NCI-H748 (cell line): ENCODE measurements at regions not wholly inside any gene's neighbourhood (a gene's known extent, or its start where the extent isn't known, plus 50 kb on each side); places are given as distances from the start of the nearest gene placed in this dataset.

ENCODE experiments used
- DNase-seq: peaks from one replicate; lab custom pipeline; 2025; ENCODE audit not compliant: unreplicated experiment; lab: John Stamatoyannopoulos, UW

DNA sequence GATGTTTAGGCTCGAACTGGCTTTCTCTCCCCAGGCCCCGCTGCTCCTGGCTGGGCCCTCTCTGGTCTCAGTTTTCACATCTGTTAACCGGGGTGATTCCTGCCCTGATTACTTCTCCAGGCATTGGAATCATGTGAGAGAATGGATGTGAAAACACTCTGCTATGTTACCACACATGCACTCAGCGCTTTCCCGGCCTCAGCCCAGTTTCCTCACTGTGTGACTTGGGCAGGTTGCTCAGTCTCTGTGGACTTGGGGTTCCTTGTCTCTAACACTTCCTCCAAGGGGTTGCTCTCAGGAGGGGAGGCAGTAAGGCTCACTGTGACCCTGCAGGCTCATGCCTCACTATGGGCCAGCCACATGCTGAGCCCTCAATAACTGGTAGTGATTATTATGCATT lies 230.4 kb upstream of the HS6ST1 start:
- no peak for DNase-seq

DNA sequence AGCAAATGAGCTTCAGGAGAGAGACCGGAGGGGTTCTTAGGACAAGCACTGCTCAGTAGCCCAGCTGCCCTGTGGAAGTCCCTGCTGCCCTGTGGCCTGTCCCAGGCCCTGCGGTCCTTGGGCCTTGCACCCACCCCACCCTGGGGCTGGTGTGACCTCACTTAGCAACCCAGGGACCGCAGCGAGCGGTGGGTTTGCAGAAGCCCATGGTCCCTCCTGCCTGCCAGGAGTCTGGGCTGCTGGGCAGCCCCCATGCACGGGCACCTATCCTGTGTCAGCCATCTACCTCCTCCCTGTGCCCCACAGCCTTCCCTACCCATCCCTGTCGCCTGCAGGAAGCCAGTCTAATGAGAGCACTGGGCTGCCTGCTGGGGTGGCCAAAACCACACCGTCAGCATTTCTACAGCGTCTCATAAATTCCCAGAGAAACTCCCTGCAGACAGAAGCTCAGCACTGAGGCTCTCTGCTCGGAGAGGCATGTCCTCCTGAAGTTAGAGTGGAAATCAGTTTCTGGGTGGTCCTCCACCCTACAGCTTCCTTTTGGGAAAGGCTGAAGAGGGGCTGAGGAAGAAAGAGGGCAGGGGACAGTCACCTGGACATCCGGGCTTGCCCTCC lies 231.1 kb upstream of the HS6ST1 start:
- DNase-seq: no peak

DNA sequence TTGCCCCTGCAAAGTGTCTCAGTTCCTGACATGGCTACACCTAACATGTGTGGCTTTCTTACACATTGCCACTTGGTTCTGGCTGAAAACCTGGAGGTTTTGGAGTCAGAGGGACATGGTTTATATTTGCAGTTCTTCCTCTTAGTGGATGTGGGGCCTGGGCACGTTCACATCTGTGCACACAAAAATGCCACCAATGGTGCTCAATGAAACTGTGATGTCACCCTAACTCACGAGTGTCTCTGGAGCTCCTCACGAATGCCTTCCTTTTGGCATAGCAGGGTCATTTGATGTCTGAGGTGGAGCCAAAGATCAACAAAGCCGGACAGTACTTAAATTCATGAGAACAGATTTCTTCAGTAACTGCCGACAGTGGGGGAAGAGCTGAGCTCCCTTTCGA lies 231.7 kb upstream of the HS6ST1 start:
- no peak for DNase-seq

DNA sequence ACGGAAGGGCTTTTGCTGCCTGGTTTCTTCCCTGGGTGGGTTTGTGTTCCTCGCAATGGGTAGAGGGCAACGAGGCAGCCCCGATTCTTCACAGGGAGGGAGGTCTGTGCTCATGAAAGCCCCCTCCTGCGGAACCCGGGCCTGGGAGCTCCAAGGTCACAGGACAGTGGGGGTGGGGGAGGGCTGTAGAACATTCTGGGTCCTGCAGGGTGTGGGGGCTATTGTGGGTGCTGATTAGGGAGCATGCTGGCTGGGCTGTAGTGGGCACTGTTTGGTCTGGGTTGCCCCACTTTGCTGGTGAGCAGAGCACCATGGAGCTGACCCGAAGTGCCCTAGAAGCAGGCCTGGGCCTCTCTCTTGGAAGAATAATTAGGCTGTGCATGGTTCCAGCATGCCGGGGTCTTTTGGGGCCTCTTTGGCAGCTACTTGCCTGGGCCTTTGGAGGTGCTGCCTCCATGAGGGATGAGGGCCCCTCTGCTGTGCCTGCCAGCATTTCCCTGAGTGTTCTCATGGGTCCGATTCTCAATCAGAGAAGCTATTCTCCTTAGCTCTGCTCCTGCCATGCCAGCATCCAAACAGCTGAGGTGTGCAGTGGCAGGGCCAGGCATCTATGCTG lies 232.2 kb upstream of the HS6ST1 start:
- no peak for DNase-seq

DNA sequence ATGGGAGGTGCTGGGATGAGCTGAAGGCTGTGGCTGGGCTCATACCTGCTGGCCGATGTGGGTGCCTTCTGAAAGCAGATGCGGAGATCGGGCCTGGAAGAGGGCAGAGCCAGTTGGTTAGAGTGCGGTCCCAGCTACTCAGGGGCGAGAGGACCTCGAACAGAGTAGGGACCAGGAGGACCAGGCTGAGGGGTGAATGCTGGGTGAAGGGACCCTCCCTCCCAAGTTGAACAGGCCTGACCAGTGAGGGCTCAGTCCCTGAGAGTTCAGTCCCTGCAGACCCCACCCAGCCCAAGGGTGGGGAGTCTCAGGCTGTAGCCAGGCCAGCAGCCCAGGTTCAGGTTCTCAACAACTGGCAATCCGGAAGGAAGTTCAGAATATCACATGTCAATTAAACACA lies 232.8 kb upstream of the HS6ST1 start:
- no peak for DNase-seq

DNA sequence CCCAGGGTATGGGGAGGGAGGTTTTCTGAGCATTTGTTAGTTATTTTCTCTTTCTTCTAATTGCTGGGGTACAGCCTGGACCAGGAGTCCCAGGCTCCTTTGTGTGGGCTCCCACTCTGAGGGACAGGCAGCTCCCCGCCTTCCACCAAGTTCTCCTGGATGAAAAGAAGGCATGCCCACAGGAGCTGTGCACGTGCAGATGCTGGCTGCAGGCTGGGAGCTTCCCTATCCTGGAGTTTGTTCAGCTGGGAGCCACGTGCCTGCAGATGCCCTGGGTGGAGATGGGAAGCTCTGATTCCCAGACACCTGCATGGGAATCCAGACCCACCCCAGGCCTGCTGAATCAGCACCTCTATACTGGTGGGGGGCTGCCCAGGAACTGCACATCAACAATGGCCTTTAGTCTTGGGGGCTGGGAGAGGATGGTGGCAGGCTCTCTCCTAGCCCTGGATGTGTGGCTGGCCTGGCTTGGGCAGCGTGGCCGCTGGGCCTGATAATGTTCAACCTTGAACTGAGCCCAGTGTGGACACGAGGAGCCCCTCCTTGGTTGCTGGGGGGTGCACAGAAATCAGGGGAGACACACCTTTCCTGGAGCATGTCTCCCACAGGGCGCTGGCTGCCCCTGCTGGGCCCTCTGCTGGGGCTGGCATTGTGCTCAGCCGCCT lies 233.6 kb upstream of the HS6ST1 start:
- DNase-seq: no peak

DNA sequence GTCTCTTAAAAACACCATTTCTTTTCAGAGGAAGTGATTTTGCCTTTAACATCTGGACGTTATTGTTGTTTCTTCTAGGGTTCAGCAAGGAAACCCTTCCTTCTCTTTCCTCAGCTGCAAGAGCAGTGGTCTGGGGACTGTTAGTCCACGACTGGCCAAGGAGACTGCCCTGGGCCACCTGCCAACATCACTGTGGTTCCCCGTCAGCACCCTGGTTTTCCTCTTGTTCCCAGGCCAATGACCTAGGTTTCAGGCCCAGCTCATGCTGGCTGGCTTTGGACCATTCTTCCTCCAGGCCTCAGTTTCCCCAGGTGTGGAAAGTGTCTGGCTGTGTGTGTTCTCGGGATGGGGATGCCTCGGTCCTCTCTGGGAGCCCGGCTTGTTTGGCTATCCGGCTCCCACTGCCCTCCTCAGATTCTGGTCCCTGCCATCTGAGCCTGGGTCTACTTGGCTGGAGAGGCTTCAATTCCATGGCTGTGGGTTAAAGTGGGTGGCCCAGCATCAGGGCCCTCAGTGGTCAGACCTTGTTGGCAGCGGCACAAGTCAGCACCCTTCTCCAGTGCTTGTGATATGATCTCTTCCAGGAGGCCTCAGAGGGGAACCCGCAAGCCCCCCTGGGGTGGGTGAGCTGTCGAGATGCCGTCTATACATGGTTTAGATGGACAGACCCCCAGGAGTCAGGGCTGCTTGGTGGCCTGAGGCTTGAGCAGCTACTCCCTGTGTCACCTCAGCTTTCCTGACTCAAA lies 234.3 kb upstream of the HS6ST1 start:
- no peak for DNase-seq

DNA sequence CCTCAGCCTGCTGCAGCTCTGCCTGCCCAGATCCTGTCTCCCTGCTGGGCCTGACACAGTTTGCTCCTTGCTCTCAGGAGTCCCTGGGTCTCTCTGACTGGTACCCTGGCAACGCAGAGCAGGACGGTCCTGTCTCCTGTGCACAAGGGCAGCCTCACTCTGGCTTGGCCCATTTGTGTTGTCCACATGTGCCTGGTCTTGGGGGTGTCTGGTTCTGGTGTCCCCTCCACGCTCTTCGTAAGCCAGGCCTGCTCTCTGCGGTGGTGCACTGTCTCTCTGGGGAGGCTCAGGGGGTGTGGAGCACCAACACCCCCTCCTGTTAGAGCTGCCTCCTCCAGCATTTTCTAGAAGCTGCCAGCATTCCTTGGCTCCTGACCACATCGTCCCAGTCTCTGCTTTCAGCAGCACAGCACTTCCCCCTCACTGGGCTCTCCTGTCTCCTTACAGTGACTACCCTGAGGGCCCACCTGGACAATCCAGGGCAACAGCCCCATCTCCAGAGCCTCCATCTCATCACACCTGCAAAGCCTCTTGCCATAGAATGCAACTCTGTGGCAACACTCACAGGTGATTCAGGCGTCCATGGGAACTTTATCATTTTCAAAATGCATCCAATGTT lies 235.6 kb upstream of the HS6ST1 start:
- no peak for DNase-seq

DNA sequence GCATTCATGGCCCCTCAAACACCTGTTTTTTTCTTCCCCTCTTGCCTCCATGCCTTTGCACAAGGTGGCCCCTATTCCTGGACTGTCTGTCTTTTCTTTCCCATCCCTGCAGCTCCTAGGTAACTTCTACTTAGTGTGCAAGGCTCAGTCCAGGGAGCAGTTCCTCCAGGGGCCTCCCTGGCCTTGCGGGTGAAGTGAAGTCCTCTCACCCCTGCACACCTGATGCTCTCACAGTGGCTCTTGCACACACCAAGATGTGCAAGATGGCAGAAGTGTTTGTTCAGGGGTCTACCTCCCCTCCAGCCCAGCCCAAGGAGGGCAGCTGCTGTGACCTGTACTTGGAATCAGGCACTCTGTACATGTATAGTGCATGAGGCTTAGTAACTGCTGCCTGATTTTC lies 236.8 kb upstream of the HS6ST1 start:
- DNase-seq: no peak

DNA sequence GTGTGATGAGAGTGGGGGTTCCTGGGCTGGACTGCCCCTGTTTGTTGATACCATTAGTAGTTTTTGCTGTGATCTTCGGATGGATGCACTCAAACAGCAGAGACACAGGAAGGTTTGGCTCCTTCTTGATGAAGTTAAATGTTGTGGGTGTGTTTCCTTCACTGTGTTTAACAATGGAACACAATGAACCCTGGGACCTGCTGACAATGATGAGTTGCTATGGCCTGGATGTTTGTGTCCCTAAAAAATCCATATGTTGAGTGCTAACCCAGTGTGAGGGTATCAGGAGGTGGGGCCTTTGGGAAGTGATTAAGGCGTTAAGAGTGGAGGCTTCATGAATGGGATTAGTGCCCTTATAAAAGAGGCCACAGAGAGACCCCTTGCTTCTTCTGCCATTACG lies 237.4 kb upstream of the HS6ST1 start:
- DNase-seq: no peak

DNA sequence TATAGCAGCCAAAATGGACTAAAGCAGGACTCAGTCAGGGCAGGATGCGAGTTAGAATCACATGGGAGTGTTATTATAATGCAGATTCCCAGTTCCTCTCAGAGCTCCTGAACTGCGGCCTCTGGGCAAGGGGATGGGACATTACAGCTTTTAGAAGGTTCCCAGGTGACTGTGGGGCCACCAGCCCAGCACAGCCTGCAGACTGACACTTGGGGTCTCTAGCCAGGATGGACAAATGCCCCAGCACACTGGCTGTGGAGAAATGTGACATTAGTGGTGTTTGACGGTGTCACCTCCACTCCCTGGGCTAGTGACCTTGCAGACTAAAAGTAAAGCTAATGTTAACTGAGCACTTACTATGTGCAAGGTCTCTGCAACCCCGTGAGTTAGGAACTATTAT lies 238.0 kb upstream of the HS6ST1 start:
- no peak for DNase-seq

DNA sequence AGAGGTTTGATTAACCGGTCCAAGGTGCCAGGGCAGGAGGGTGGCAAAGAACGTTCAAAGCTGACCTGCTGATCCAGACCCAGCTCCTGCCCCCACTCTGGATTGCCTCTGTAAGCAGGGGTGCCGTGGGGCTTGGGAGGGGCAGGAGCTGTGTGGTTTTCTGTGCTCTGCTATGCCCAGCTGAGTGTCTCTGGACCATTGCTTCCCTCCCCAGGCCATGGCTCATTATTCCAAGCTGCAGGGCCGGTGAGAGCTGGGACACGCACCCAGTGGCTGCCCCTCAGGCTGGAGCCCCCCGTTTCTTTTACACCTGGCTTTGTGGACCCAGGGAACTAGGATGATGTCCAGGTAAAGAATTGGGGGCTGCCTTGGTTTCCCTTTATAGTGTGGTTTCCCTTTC lies 238.4 kb upstream of the HS6ST1 start:
- no peak for DNase-seq

DNA sequence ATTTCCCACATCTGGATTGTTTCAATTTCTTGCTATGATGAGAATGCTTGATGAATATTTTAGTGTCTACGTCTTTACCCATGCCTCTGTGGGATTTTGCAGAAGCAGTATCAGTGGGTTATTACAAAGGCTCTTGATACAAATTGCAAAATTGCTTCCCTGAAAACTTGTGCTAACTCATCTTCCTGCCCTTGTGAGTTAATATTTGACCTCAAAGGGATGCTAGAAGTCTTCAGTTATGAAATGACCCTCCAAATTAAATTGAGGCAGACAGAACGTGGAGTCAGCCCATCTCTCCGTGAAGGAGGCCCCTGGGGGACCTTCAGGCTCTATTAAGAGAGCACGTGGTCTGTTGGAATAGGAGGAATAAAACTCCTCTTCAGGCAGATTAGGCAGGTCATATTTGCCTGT lies 239.2 kb upstream of the HS6ST1 start:
- no peak for DNase-seq

DNA sequence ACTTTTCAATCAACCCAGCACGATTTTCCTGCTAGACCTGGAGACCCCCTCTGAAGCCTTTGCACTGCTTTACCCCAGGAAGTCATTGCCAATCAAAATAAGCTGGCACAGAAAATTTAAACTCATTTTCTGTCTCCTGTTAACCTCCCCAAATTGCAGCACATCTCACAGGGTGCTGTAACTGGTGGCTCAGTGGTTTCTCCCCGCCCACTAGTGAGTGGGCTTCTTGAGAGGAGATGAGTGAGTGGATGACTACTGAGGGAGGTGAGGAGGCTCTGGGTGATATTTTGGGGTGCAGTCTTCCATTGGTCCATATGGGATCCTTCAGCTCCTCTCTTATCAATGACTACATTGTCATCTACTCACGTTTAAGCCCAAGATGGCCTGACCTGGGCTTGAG lies 239.8 kb upstream of the HS6ST1 start:
- no peak for DNase-seq

DNA sequence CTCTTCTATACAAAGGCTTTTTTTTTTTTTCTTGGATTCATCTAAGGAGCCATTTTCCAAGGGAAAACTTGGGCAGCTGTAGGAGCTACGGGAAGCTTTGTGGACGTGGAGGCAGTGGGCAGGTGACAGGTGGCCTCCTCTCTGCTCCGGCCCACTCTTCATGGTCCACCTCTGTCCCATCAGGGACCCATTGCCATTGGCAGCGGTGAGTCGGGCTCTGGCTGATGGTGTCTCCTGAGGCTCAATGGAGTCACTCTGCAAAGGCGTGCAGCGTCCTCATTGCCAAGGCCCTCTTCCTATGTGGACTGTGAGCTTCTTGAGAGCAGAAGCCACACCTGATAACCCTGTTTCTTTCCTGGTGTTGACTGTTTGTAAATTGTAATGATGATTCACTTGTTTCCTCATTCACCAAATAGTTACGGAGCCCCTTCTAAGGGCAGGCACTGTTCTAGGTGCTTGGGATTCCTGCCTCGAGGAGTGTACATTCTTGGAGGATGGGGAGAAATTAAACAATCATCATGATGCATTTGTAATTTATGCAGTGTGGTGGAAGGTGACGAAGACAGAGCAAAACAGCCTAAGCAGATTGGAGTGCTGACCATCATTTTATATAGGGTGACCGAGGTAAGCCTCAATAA lies 240.3 kb upstream of the HS6ST1 start:
- DNase-seq: no peak

DNA sequence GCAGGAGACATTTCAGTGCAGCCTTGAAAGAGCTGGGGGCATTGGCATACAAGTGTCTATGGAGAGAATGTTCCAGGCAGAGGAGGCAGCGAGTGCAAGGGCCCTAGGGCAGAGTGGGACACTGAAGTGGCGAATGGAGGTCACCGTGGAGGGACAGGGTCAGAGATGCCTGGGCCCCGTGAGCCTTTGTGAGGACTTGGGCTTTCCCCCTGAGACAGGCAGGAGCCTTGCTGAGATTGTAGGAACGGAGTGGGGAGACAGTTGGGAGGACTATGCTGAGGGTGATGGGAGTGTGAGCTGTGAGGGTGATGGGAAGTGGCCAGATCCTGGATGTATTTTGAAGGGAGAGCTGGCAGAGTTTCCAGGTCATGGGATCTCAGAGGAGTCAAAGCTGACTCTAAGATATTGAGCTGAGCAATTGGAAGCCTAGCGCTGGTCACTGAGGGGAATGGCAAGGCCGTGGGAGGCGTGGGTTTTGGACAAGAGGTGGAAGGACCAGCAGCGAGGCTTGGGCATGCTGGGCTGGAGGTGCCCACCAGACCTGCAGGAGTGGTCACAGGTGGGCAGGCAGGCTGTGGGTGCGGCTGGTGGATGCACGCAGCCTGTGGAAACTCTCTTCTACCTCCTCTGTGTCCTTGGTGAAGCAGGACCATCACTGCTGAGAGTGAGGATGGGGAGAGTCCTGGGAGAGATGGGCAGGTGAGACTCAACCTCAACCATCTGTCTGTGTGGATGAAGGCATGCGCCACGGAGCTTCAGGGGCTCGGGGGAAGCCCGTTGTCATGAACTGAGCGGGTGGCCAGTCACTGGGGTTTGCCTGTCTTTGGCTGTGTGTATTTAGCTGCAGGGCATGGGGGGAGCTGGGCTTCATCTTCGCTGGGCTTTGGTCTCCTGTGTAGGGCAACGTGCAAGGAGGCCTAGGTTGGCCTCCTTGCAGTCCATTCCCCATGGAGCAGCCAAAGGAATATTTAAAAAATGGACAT lies 241.2 kb upstream of the HS6ST1 start:
- DNase-seq: no peak

DNA sequence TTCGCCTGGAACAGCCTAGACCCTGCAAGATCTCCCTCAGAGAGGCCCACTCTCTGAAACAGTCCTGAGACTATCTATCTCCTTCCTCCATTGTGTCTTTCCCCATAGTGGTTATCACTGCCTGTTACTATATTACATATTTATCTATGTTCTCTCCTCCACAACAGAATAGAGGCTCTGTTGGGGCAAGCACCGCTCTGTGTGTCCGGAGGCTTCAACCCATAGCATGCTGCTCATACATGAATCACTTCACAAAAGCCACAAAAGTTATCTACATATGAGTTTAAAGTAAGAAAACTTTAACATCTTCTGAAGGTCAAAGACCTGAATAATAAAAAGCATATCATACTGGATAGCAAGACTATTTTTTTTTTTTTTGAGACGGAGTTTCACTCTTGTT lies 242.1 kb upstream of the HS6ST1 start:
- no peak for DNase-seq

DNA sequence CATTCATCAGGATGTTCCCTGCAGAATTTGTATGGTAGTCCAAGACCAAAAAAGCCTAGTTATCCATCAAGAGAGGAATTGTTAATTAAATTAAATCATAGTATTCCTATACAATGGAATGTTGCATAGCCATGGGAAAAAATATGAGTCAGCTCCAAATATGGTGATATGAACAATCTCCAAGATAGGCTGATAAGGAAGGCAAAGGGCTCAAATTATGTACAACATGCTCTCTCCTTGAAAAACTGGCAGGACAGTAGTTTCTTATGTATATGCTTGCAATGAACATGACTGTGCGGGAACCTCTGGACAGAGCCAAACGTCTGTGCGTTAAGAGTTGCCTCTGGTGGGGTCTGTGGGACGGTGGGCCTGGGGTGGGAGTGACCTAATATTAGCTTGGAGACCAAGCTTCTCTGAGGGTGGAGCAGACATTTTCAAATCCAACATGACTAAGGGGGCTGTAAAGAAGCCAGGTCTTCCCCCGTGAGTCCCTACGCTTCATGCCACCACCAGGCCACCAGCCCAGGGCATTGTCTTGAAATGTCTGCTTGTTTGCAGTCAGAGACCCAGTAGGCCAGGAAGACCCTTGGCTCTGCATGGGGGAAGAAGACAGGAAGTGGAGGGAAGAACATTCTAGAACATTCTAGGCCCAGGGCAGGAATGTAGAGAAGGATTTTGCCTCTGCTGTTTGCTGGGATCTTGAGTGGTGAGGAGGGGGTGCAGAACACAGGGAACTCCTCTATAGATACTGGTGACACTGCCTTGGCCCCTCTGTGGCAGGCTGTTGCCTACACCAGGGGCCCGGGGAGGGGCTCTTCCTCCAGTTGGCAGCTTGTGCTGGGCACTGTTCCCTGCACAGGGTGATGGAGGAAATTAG lies 244.0 kb upstream of the HS6ST1 start:
- no peak for DNase-seq

DNA sequence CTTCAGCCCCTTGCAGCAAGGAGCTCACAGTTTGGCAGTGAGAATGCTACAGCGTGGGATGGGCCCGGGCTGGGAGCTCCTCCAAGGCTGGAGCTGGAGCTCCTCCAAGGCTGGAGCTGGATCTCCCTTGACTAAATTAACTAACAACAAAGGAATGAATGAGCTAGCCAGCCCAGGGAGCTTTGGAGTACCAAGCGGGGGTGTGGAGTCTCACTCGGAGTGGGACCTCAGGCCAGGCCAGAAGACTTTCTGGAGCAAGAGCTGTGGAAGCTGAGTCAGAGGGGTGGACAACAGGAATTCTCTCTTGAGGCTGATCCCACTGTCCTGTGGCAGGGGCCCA lies 244.7 kb upstream of the HS6ST1 start:
- no peak for DNase-seq
